A549 (cell line): ENCODE measurements at regions not wholly inside any gene's neighbourhood (a gene's known extent, or its start where the extent isn't known, plus 50 kb on each side); places are given as distances from the start of the nearest gene placed in this dataset.

Experiments
- ATAC-seq, 2 experiments: fragments of 200-7000 bp in 1 of 2; fragments of >200 bp in 1 of 2; cut with Nextera tagmentation in 1 of 2; cut with Tn5 transposase in 1 of 2; 3 replicates each; pipeline versions ENCODE4 v1.8.0 to v1.9.1; 2018 to 2020; ENCODE audit warnings: mild to moderate bottlenecking in 1 of 2, moderate library complexity in 1 of 2
- CTCF ChIA-PET: fragments of 300-600 bp; sonication (Branson Sonifier 250); formaldehyde crosslinking; extraction: SDS; loops from one replicate; lab custom pipeline; 2021; ENCODE audit warnings: antibody characterized with exemption, inconsistent platforms; lab: Yijun Ruan, JAX
- POLR2A ChIA-PET: fragments of 350-600 bp; formaldehyde crosslinking; extraction: SDS; loops from one replicate; lab custom pipeline; 2021; ENCODE audit warnings: antibody characterized with exemption, inconsistent platforms; lab: Yijun Ruan, JAX
- DNase-seq, 2 experiments: peaks; one replicate each; pipeline versions ENCODE4 v3.0.0 to v3.0.0-alpha.2; 2011 to 2016; ENCODE audit warnings: low read depth in 1 of 2, low spot score in 1 of 2
- FAIRE-seq: peaks from 2 replicates; lab custom pipeline; 2011; peaks lifted over from hg19 to GRCh38; lab: Jason Lieb, UNC
- H3K27ac ChIP-seq, 2 experiments: fragments of >200 bp; sonication (Bioruptor Twin); formaldehyde crosslinking; 3 replicates each; pipeline ENCODE4 v1.5.1; 2016 to 2017
- H3K4me1 ChIP-seq: fragments of >200 bp; sonication (Bioruptor Twin); formaldehyde crosslinking; 3 replicates; pipeline ENCODE4 v1.6.1; 2016
- H3K4me2 ChIP-seq: fragments of >200 bp; sonication (Bioruptor Twin); formaldehyde crosslinking; 3 replicates; pipeline ENCODE4 v1.6.1; 2016
- H3K4me3 ChIP-seq: fragments of >200 bp; sonication (Bioruptor Twin); formaldehyde crosslinking; 3 replicates; pipeline ENCODE4 v1.5.1; 2016
- H3K9me3 ChIP-seq: fragments of >200 bp; sonication (Bioruptor Twin); formaldehyde crosslinking; 3 replicates; pipeline ENCODE4 v1.6.1; 2016
- BCL3 ChIP-seq: fragments of >200 bp; sonication (Bioruptor Twin); formaldehyde crosslinking; IDR thresholded peaks from 3 replicates; pipeline ENCODE4 v1.6.1; 2016
- CEBPB ChIP-seq, 2 experiments: fragments of >200 bp in 1 of 2; sonication (Bioruptor Twin) in 1 of 2; formaldehyde crosslinking in 1 of 2; IDR thresholded peaks; 2 replicates each; pipeline ENCODE4 v1.6.1; 2012 to 2016
- CHD4 ChIP-seq: fragments of 200-600 bp; sonication (generic); IDR thresholded peaks from 2 replicates; pipeline ENCODE4 v1.6.1; 2016; ENCODE audit warnings: antibody characterized with exemption, mild to moderate bottlenecking, borderline replicate concordance
- CTCF ChIP-seq: fragments of >200 bp; sonication (Bioruptor Twin); formaldehyde crosslinking; IDR thresholded peaks from 3 replicates; pipeline ENCODE4 v1.5.1; 2016
- E2F6 ChIP-seq: IDR thresholded peaks from 2 replicates; pipeline ENCODE4 v1.6.1; 2012; ENCODE audit warnings: low read depth, borderline replicate concordance
- EHF ChIP-seq: fragments of 250-450 bp; sonication (Bioruptor Pico); IDR thresholded peaks from 2 replicates; pipeline ENCODE4 v1.5.0; 2020; ENCODE audit warnings: mild to moderate bottlenecking
- EHMT2 ChIP-seq: fragments of 200-600 bp; sonication (generic); IDR thresholded peaks from 2 replicates; pipeline ENCODE4 v1.6.1; 2016; ENCODE audit warnings: antibody characterized with exemption, low read depth, mild to moderate bottlenecking, moderate library complexity
- ELK1 ChIP-seq: fragments of 150-350 bp; IDR thresholded peaks from 2 replicates; pipeline ENCODE4 v1.6.1; 2014; ENCODE audit warnings: low read depth, mild to moderate bottlenecking, low read length
- ESRRA ChIP-seq: fragments of 150-350 bp; IDR thresholded peaks from 2 replicates; pipeline ENCODE4 v1.6.1; 2014; ENCODE audit warnings: mild to moderate bottlenecking, low read length, borderline replicate concordance
- FOSB ChIP-seq: fragments of 250-450 bp; sonication (Bioruptor Pico); IDR thresholded peaks from 2 replicates; pipeline ENCODE4 v1.5.0; 2020; ENCODE audit warnings: mild to moderate bottlenecking, moderate library complexity
- FOSL2 ChIP-seq, 2 experiments: fragments of 450-650 bp in 1 of 2; fragments of >200 bp in 1 of 2; sonication (Bioruptor Twin) in 1 of 2; formaldehyde crosslinking; IDR thresholded peaks; 2 replicates each; pipeline versions ENCODE4 v1.5.0 to v1.6.1; 2016 to 2020; ENCODE audit warnings: mild to moderate bottlenecking in 1 of 2, moderate library complexity in 1 of 2
- GATA3 ChIP-seq: IDR thresholded peaks from 2 replicates; pipeline ENCODE4 v1.6.1; 2012; ENCODE audit warnings: borderline replicate concordance
- HES2 ChIP-seq: fragments of >200 bp; sonication (Bioruptor Twin); formaldehyde crosslinking; IDR thresholded peaks from 2 replicates; pipeline ENCODE4 v1.6.1; 2016
- HEYL ChIP-seq: fragments of 250-450 bp; sonication (Bioruptor Pico); IDR thresholded peaks from 2 replicates; pipeline ENCODE4 v1.8.0; 2021; ENCODE audit warnings: mild to moderate bottlenecking, moderate library complexity
- HOXA7 ChIP-seq: fragments of 250-450 bp; sonication (Bioruptor Pico); IDR thresholded peaks from 2 replicates; pipeline ENCODE4 v1.5.0; 2020; ENCODE audit warnings: mild to moderate bottlenecking, moderate library complexity
- HOXB13 ChIP-seq: fragments of 250-450 bp; sonication (Bioruptor Pico); IDR thresholded peaks from 2 replicates; pipeline ENCODE4 v1.5.0; 2020; ENCODE audit warnings: low read depth, mild to moderate bottlenecking, moderate library complexity
- JUN ChIP-seq, 2 experiments: fragments of >200 bp; sonication (Bioruptor Twin); formaldehyde crosslinking; IDR thresholded peaks; 2 replicates in 1 of 2; 3 replicates in 1 of 2; pipeline ENCODE4 v1.6.1; 2016 to 2017
- KDM1A ChIP-seq: fragments of 200-600 bp; sonication (generic); IDR thresholded peaks from 2 replicates; pipeline ENCODE4 v1.6.1; 2016; ENCODE audit warnings: low read depth, mild to moderate bottlenecking
- MAX ChIP-seq: IDR thresholded peaks from 2 replicates; pipeline ENCODE4 v1.6.1; 2012
- MAZ ChIP-seq: fragments of 150-350 bp; IDR thresholded peaks from 2 replicates; pipeline ENCODE4 v1.6.1; 2014; ENCODE audit warnings: antibody characterized with exemption, low read depth, low read length, borderline replicate concordance
- PBX3 ChIP-seq: IDR thresholded peaks from 2 replicates; pipeline ENCODE4 v1.6.1; 2012
- RAD21 ChIP-seq, 2 experiments: fragments of >200 bp in 1 of 2; sonication (Bioruptor Twin) in 1 of 2; formaldehyde crosslinking in 1 of 2; IDR thresholded peaks in 1 of 2; conservative IDR thresholded peaks in 1 of 2; 2 replicates in 1 of 2; 3 replicates in 1 of 2; pipeline ENCODE4 v1.6.1; 2012 to 2018; ENCODE audit warnings: inconsistent platforms in 1 of 2
- RFX5 ChIP-seq: fragments of 450-650 bp; IDR thresholded peaks from 2 replicates; pipeline ENCODE4 v1.7.1; 2014; ENCODE audit warnings: antibody characterized with exemption, mild to moderate bottlenecking, moderate library complexity
- RNF2 ChIP-seq: fragments of 200-600 bp; sonication (generic); IDR thresholded peaks from 2 replicates; pipeline ENCODE4 v1.6.1; 2016; ENCODE audit warnings: low read depth, mild to moderate bottlenecking, antibody characterized with exemption, moderate library complexity, borderline replicate concordance
- SMC3 ChIP-seq: fragments of >200 bp; sonication (Bioruptor Twin); formaldehyde crosslinking; IDR thresholded peaks from 3 replicates; pipeline ENCODE4 v1.6.1; 2018; ENCODE audit warnings: inconsistent platforms
- TFCP2L1 ChIP-seq: fragments of 250-450 bp; sonication (Bioruptor Pico); IDR thresholded peaks from 2 replicates; pipeline ENCODE4 v1.5.0; 2021; ENCODE audit warnings: mild to moderate bottlenecking
- ZC3H11A ChIP-seq: fragments of 450-650 bp; IDR thresholded peaks from 2 replicates; pipeline ENCODE4 v1.6.1; 2014; ENCODE audit warnings: antibody characterized with exemption, mild to moderate bottlenecking
- ZNF302 ChIP-seq: fragments of 250-450 bp; sonication (Bioruptor Pico); IDR thresholded peaks from 2 replicates; pipeline ENCODE4 v1.9.0; 2021; ENCODE audit warnings: inconsistent platforms, mild to moderate bottlenecking, moderate library complexity
- ZSCAN20 ChIP-seq: fragments of 250-450 bp; sonication (Bioruptor Pico); IDR thresholded peaks from 2 replicates; pipeline ENCODE4 v1.8.0; 2022; ENCODE audit warnings: mild to moderate bottlenecking, moderate library complexity
- WGBS: methylation state at CpG from one replicate; pipeline ENCODE4 v1.1.6; 2017; ENCODE audit errors: missing lambda C conversion rate; 5-methylcytosine and 5-hydroxymethylcytosine counted together

- no peak for FAIRE-seq
- ChIA-PET CTCF (no interaction called here), POLR2A (no interaction called here)
- Histone ChIP-seq H3K4me2 (no peak overlapping the region), H3K27ac (peak overlapping the region; percentile 47 to 80; a peak in 4 of 6 replicates), H3K9me3 (no peaks in the 10 kb centered on the region), H3K4me1 (peaks cover 53% of the 10 kb centered on the region), H3K4me3 (no peak overlapping the region)
- no peak for ATAC-seq
- DNase-seq, result no peak
- TF ChIP-seq MAZ (no peak), E2F6 (no peak), FOSB (no peak), EHMT2 (no peak), HEYL (CRISPR knock-in tag) (no peak), RFX5 (no peak), ZNF302 (no peak), HOXA7 (no peak), HOXB13 (CRISPR knock-in tag) (no peak), ZC3H11A (no peak), KDM1A (no peak), JUN (IDR thresholded peaks at IDR 0.05) (no peak), ELK1 (no peak), CTCF (no peak), CHD4 (no peak), ESRRA (no peak)
- 86% methylated on average over 3 of the region's 4 CpGs for WGBS
Observed at GRCh38 chr1:58845942-58846341, 62.1 kb upstream of the JUN start.

- 0% methylated on average over 9 of the region's 9 CpGs for WGBS
- H3K9me3 ChIP-seq, result no peaks in the 10 kb centered on the region
- no peak for FAIRE-seq
- peak; percentile 99 for ATAC-seq
- ChIA-PET CTCF (interaction anchor here (0.9 to 1.3 kb wide), 4 partner anchors 9 to 63 kb away, joined by 3 to 11 read pairs (median 4); no protein-coding TSS in a partner anchor), POLR2A (interaction anchor here (0.6 to 1.8 kb wide), 13 partner anchors 19 to 448 kb away, joined by 3 to 24 read pairs (median 4); partner anchors contain the start of genes FGGY and JUN)
- peak overlapping the region; percentile 73 for H3K4me2 ChIP-seq
- no peak overlapping the region for H3K4me3 ChIP-seq
- H3K4me1 ChIP-seq, result peaks cover 47% of the 10 kb centered on the region
- DNase-seq, result peak; percentile 72 to 94
- H3K27ac ChIP-seq, result peak overlapping the region; percentile 89 to 95
- TF ChIP-seq HEYL (CRISPR knock-in tag), result no peak
- no peak for TF ChIP-seq TFCP2L1
- TF ChIP-seq RNF2, result no peak
- TF ChIP-seq SMC3, result peak; percentile 49; the same call in 2 of the 3 replicates
- peak; percentile 27; the same call in 1 of the 2 replicates for TF ChIP-seq HES2
- peak; percentile 84 for TF ChIP-seq MAX
- no peak for TF ChIP-seq ZSCAN20 (CRISPR knock-in tag)
- TF ChIP-seq FOSL2 (IDR thresholded peaks at IDR 0.05), result peak; percentile 92
- TF ChIP-seq FOSL2 (CRISPR knock-in tag; IDR thresholded peaks at IDR 0.05), result peak; percentile 94
- TF ChIP-seq CEBPB (IDR thresholded peaks at IDR 0.05), result peak; percentile 7 to 58; a peak in 3 of 4 replicates
- TF ChIP-seq JUN (IDR thresholded peaks at IDR 0.05), result peak; percentile 93 to 95
- no peak for TF ChIP-seq HOXB13 (CRISPR knock-in tag)
- peak; percentile 91; the same call in 1 of the 2 replicates for TF ChIP-seq GATA3
- TF ChIP-seq RAD21 (conservative IDR thresholded peaks at IDR 0.05 in 1 of 2, IDR thresholded peaks at IDR 0.05 in 1 of 2), result peak; percentile 25 to 69; a peak in 4 of 5 replicates
- TF ChIP-seq BCL3, result peak; percentile 84; the same call in 2 of the 3 replicates
- TF ChIP-seq PBX3, result peak; percentile 76
- no peak for TF ChIP-seq EHF
Observed at GRCh38 chr1:58848818-58849411, 65.1 kb upstream of the JUN start.
